ENCODE measurements at regions not wholly inside any gene's neighbourhood (a gene's known extent, or its start where the extent isn't known, plus 50 kb on each side); places are given as distances from the start of the nearest gene placed in this dataset.

GRCh38 chr20:56801971-56802755, 173.1 kb downstream of the TFAP2C start:
- TF ChIP-seq POLR2A (IDR thresholded peaks at IDR 0.05) (no peak), CTCF (IDR thresholded peaks at IDR 0.05) (no peak)

Measured in vagina (tissue), 2 donors.